Activated T-helper 2 cell treated with anti-CD3 and anti-CD28 coated beads, Interferon-gamma antibody, Interleukin-2, Interleukin-4, amounts not matched to agents 10 μg/mL and 5 μg/mL and 100 μg/mL, durations not matched to agents 14 hours and 24 hours and 36 hours (primary cell): ENCODE measurements at regions not wholly inside any gene's neighbourhood (a gene's known extent, or its start where the extent isn't known, plus 50 kb on each side); places are given as distances from the start of the nearest gene placed in this dataset.

Experiments
- DNase-seq: peaks from one replicate; pipeline ENCODE4 v3.0.0; 2021; ENCODE audit warnings: low spot score
- H3K27ac Mint-ChIP-seq: one replicate; pipeline ENCODE4 v1.8.0; 2021; ENCODE audit warnings: mixed read lengths
- H3K27me3 Mint-ChIP-seq: one replicate; pipeline ENCODE4 v1.8.0; 2021; ENCODE audit warnings: low read depth, mixed read lengths
- H3K36me3 Mint-ChIP-seq: one replicate; pipeline ENCODE4 v1.8.0; 2021; ENCODE audit warnings: low read depth, mixed read lengths
- H3K4me1 Mint-ChIP-seq: one replicate; pipeline ENCODE4 v1.8.0; 2021; ENCODE audit warnings: low read depth, mixed read lengths
- H3K4me3 Mint-ChIP-seq: one replicate; pipeline ENCODE4 v1.8.0; 2021; ENCODE audit warnings: low read depth, mild to moderate bottlenecking, moderate library complexity, mixed read lengths
- H3K9me3 Mint-ChIP-seq: one replicate; pipeline ENCODE4 v1.8.0; 2021; ENCODE audit warnings: mixed read lengths
- intact Hi-C: fragments of 100-400 bp; cut with micrococcal nuclease; formaldehyde crosslinking; loops from one replicate; pipeline ENCODE4 v1.15.1; 2023

- intact Hi-C loops, result no loop called here
- no peak for DNase-seq
- H3K36me3 Mint-ChIP-seq, result no peaks in the 10 kb centered on the region
- H3K27me3 Mint-ChIP-seq, result no peaks in the 10 kb centered on the region
- no peaks in the 10 kb centered on the region for H3K4me1 Mint-ChIP-seq
- H3K27ac Mint-ChIP-seq, result no peak overlapping the region
- H3K4me3 Mint-ChIP-seq, result no peak overlapping the region
- peaks cover 22% of the 10 kb centered on the region for H3K9me3 Mint-ChIP-seq
Measured at GRCh38 chr13:88136098-88136790, 465.1 kb downstream of the SLITRK5 start.

GRCh38 chr13:88142653-88143052 lies 471.5 kb downstream of the SLITRK5 start:
- Mint-ChIP-seq H3K27me3 (no peaks in the 10 kb centered on the region), H3K9me3 (peaks cover 5% of the 10 kb centered on the region), H3K27ac (no peak overlapping the region), H3K4me1 (no peaks in the 10 kb centered on the region), H3K36me3 (no peaks in the 10 kb centered on the region), H3K4me3 (no peak overlapping the region)
- DNase-seq, result no peak
- intact Hi-C loops, result no loop called here

GRCh38 chr13:88144580-88144979 lies 473.4 kb downstream of the SLITRK5 start:
- Mint-ChIP-seq H3K27me3 (no peaks in the 10 kb centered on the region), H3K27ac (no peak overlapping the region), H3K4me3 (no peak overlapping the region), H3K36me3 (no peaks in the 10 kb centered on the region), H3K9me3 (peaks cover 5% of the 10 kb centered on the region), H3K4me1 (no peaks in the 10 kb centered on the region)
- DNase-seq, result no peak
- intact Hi-C loops, result no loop called here

- intact Hi-C loops, result no loop called here
Measured at GRCh38 chr13:88153353-88153752, 482.2 kb downstream of the SLITRK5 start.

GRCh38 chr13:88154001-88154400 lies 482.8 kb downstream of the SLITRK5 start:
- no peak overlapping the region for H3K27ac Mint-ChIP-seq

More at GRCh38 chr13:88153353-88153752, 482.2 kb downstream of the SLITRK5 start:
- no peak overlapping the region for H3K27ac Mint-ChIP-seq
- no peaks in the 10 kb centered on the region for H3K36me3 Mint-ChIP-seq
- no peak overlapping the region for H3K4me3 Mint-ChIP-seq
- H3K27me3 Mint-ChIP-seq, result no peaks in the 10 kb centered on the region
- no peak for DNase-seq
- no peaks in the 10 kb centered on the region for H3K4me1 Mint-ChIP-seq
- peaks cover 19% of the 10 kb centered on the region for H3K9me3 Mint-ChIP-seq

GRCh38 chr13:88162076-88162702 lies 491.0 kb downstream of the SLITRK5 start:
- DNase-seq, result no peak
- Mint-ChIP-seq H3K27ac (no peak overlapping the region), H3K4me3 (no peak overlapping the region), H3K36me3 (no peaks in the 10 kb centered on the region), H3K27me3 (no peaks in the 10 kb centered on the region), H3K9me3 (peaks cover 23% of the 10 kb centered on the region), H3K4me1 (no peaks in the 10 kb centered on the region)
- intact Hi-C loops, result no loop called here

More at GRCh38 chr13:88154001-88154400, 482.8 kb downstream of the SLITRK5 start:
- DNase-seq, result no peak
- no peaks in the 10 kb centered on the region for H3K27me3 Mint-ChIP-seq
- no peaks in the 10 kb centered on the region for H3K4me1 Mint-ChIP-seq
- no peaks in the 10 kb centered on the region for H3K36me3 Mint-ChIP-seq
- H3K9me3 Mint-ChIP-seq, result peaks cover 19% of the 10 kb centered on the region
- no peak overlapping the region for H3K4me3 Mint-ChIP-seq
- intact Hi-C loops, result no loop called here

- intact Hi-C loops, result no loop called here
- H3K27me3 Mint-ChIP-seq, result no peaks in the 10 kb centered on the region
- DNase-seq, result no peak
- H3K36me3 Mint-ChIP-seq, result no peaks in the 10 kb centered on the region
- H3K27ac Mint-ChIP-seq, result no peak overlapping the region
- no peaks in the 10 kb centered on the region for H3K4me1 Mint-ChIP-seq
- H3K9me3 Mint-ChIP-seq, result peaks cover 15% of the 10 kb centered on the region
- H3K4me3 Mint-ChIP-seq, result no peak overlapping the region
Measured at GRCh38 chr13:88176231-88176630, 505.1 kb downstream of the SLITRK5 start.

- H3K4me3 Mint-ChIP-seq, result no peak overlapping the region
- H3K36me3 Mint-ChIP-seq, result no peaks in the 10 kb centered on the region
- intact Hi-C loops, result no loop called here
- no peak overlapping the region for H3K27ac Mint-ChIP-seq
- H3K9me3 Mint-ChIP-seq, result peaks cover 14% of the 10 kb centered on the region
- H3K4me1 Mint-ChIP-seq, result no peaks in the 10 kb centered on the region
- no peaks in the 10 kb centered on the region for H3K27me3 Mint-ChIP-seq
- DNase-seq, result no peak
Measured at GRCh38 chr13:88183440-88183839, 512.3 kb downstream of the SLITRK5 start.

- no peak for DNase-seq
- no peaks in the 10 kb centered on the region for H3K27me3 Mint-ChIP-seq
- no peaks in the 10 kb centered on the region for H3K36me3 Mint-ChIP-seq
- no peak overlapping the region for H3K4me3 Mint-ChIP-seq
- H3K4me1 Mint-ChIP-seq, result no peaks in the 10 kb centered on the region
- H3K27ac Mint-ChIP-seq, result no peak overlapping the region
- peaks cover 14% of the 10 kb centered on the region for H3K9me3 Mint-ChIP-seq
- intact Hi-C loops, result no loop called here
Measured at GRCh38 chr13:88188986-88189385, 517.8 kb downstream of the SLITRK5 start.

- no peak overlapping the region for H3K4me3 Mint-ChIP-seq
Measured at GRCh38 chr13:88189728-88190127, 518.6 kb downstream of the SLITRK5 start.

GRCh38 chr13:88196106-88196505 lies 524.9 kb downstream of the SLITRK5 start:
- Mint-ChIP-seq H3K9me3 (peaks cover 17% of the 10 kb centered on the region), H3K36me3 (no peaks in the 10 kb centered on the region), H3K27ac (no peak overlapping the region), H3K27me3 (no peaks in the 10 kb centered on the region), H3K4me1 (no peaks in the 10 kb centered on the region), H3K4me3 (no peak overlapping the region)
- DNase-seq, result no peak
- intact Hi-C loops, result no loop called here

More at GRCh38 chr13:88189728-88190127, 518.6 kb downstream of the SLITRK5 start:
- Mint-ChIP-seq H3K27me3 (no peaks in the 10 kb centered on the region), H3K9me3 (peaks cover 14% of the 10 kb centered on the region), H3K4me1 (no peaks in the 10 kb centered on the region), H3K27ac (no peak overlapping the region), H3K36me3 (no peaks in the 10 kb centered on the region)
- intact Hi-C loops, result no loop called here
- DNase-seq, result no peak

- Mint-ChIP-seq H3K27ac (no peak overlapping the region), H3K4me3 (no peak overlapping the region), H3K27me3 (no peaks in the 10 kb centered on the region)
Measured at GRCh38 chr13:88217372-88217771, 546.2 kb downstream of the SLITRK5 start.

GRCh38 chr13:88217883-88218282 lies 546.7 kb downstream of the SLITRK5 start:
- Mint-ChIP-seq H3K27ac (no peak overlapping the region), H3K4me1 (no peaks in the 10 kb centered on the region), H3K4me3 (no peak overlapping the region), H3K9me3 (peaks cover 17% of the 10 kb centered on the region), H3K36me3 (no peaks in the 10 kb centered on the region), H3K27me3 (no peaks in the 10 kb centered on the region)
- intact Hi-C loops, result no loop called here
- no peak for DNase-seq

More at GRCh38 chr13:88217372-88217771, 546.2 kb downstream of the SLITRK5 start:
- DNase-seq, result no peak
- intact Hi-C loops, result no loop called here
- Mint-ChIP-seq H3K4me1 (no peaks in the 10 kb centered on the region), H3K9me3 (peaks cover 17% of the 10 kb centered on the region), H3K36me3 (no peaks in the 10 kb centered on the region)
